ENCODE measurements at regions not wholly inside any gene's neighbourhood (a gene's known extent, or its start where the extent isn't known, plus 50 kb on each side); places are given as distances from the start of the nearest gene placed in this dataset.

- Mint-ChIP-seq H3K9me3 (no peaks in the 10 kb centered on the region), H3K4me1 (peaks cover 3% of the 10 kb centered on the region), H3K4me3 (no peak overlapping the region), H3K27me3 (peaks cover 2% of the 10 kb centered on the region), H3K36me3 (no peaks in the 10 kb centered on the region), H3K27ac (no peak overlapping the region)
Measured at GRCh38 chr12:67457778-67458665, 188.9 kb downstream of the CAND1 start.

GRCh38 chr12:67459173-67459572 lies 189.4 kb upstream of the DYRK2 start:
- Mint-ChIP-seq H3K27me3 (peaks cover 2% of the 10 kb centered on the region), H3K4me3 (no peak overlapping the region), H3K9me3 (no peaks in the 10 kb centered on the region), H3K27ac (no peak overlapping the region), H3K4me1 (no peaks in the 10 kb centered on the region), H3K36me3 (no peaks in the 10 kb centered on the region)

GRCh38 chr12:67459578-67459977 lies 189.0 kb upstream of the DYRK2 start:
- H3K36me3 Mint-ChIP-seq, result no peaks in the 10 kb centered on the region
- no peak overlapping the region for H3K4me3 Mint-ChIP-seq
- H3K9me3 Mint-ChIP-seq, result no peaks in the 10 kb centered on the region
- no peak overlapping the region for H3K27ac Mint-ChIP-seq
- no peaks in the 10 kb centered on the region for H3K4me1 Mint-ChIP-seq
- H3K27me3 Mint-ChIP-seq, result peaks cover 2% of the 10 kb centered on the region

GRCh38 chr12:67460388-67460787 lies 188.2 kb upstream of the DYRK2 start:
- no peak overlapping the region for H3K27ac Mint-ChIP-seq
- H3K4me3 Mint-ChIP-seq, result no peak overlapping the region
- H3K9me3 Mint-ChIP-seq, result no peaks in the 10 kb centered on the region

GRCh38 chr12:67468549-67469245 lies 179.8 kb upstream of the DYRK2 start:
- Mint-ChIP-seq H3K27ac (no peak overlapping the region), H3K4me1 (no peaks in the 10 kb centered on the region), H3K27me3 (no peaks in the 10 kb centered on the region), H3K4me3 (no peak overlapping the region), H3K9me3 (peaks cover 15% of the 10 kb centered on the region), H3K36me3 (peaks cover 10% of the 10 kb centered on the region)

More at GRCh38 chr12:67460388-67460787, 188.2 kb upstream of the DYRK2 start:
- Mint-ChIP-seq H3K27me3 (peaks cover 2% of the 10 kb centered on the region), H3K36me3 (no peaks in the 10 kb centered on the region), H3K4me1 (no peaks in the 10 kb centered on the region)

- H3K27ac Mint-ChIP-seq, result no peak overlapping the region
- peaks cover 15% of the 10 kb centered on the region for H3K9me3 Mint-ChIP-seq
- no peaks in the 10 kb centered on the region for H3K27me3 Mint-ChIP-seq
- H3K36me3 Mint-ChIP-seq, result peaks cover 10% of the 10 kb centered on the region
- H3K4me3 Mint-ChIP-seq, result no peak overlapping the region
- H3K4me1 Mint-ChIP-seq, result no peaks in the 10 kb centered on the region
Measured at GRCh38 chr12:67469666-67470065, 178.9 kb upstream of the DYRK2 start.

- Mint-ChIP-seq H3K4me1 (peaks cover 8% of the 10 kb centered on the region), H3K36me3 (peaks cover 5% of the 10 kb centered on the region), H3K4me3 (no peak overlapping the region), H3K9me3 (peaks cover 8% of the 10 kb centered on the region), H3K27ac (no peak overlapping the region), H3K27me3 (no peaks in the 10 kb centered on the region)
Measured at GRCh38 chr12:67471810-67472209, 176.7 kb upstream of the DYRK2 start.

- Mint-ChIP-seq H3K36me3 (peaks cover 1% of the 10 kb centered on the region), H3K27me3 (no peaks in the 10 kb centered on the region), H3K4me1 (peaks cover 8% of the 10 kb centered on the region), H3K9me3 (peaks cover under 1% of the 10 kb centered on the region), H3K27ac (no peak overlapping the region), H3K4me3 (no peak overlapping the region)
Measured at GRCh38 chr12:67472539-67472938, 176.0 kb upstream of the DYRK2 start.

- no peaks in the 10 kb centered on the region for H3K9me3 Mint-ChIP-seq
- no peaks in the 10 kb centered on the region for H3K36me3 Mint-ChIP-seq
- no peaks in the 10 kb centered on the region for H3K27me3 Mint-ChIP-seq
Measured at GRCh38 chr12:67474934-67475620, 173.5 kb upstream of the DYRK2 start.

GRCh38 chr12:67475725-67476124 lies 172.8 kb upstream of the DYRK2 start:
- H3K27ac Mint-ChIP-seq, result no peak overlapping the region
- no peaks in the 10 kb centered on the region for H3K27me3 Mint-ChIP-seq
- H3K36me3 Mint-ChIP-seq, result no peaks in the 10 kb centered on the region
- H3K4me3 Mint-ChIP-seq, result no peak overlapping the region
- peaks cover 8% of the 10 kb centered on the region for H3K4me1 Mint-ChIP-seq
- H3K9me3 Mint-ChIP-seq, result no peaks in the 10 kb centered on the region

More at GRCh38 chr12:67474934-67475620, 173.5 kb upstream of the DYRK2 start:
- no peak overlapping the region for H3K27ac Mint-ChIP-seq
- H3K4me1 Mint-ChIP-seq, result peaks cover 8% of the 10 kb centered on the region
- H3K4me3 Mint-ChIP-seq, result no peak overlapping the region

- H3K27ac Mint-ChIP-seq, result no peak overlapping the region
- no peaks in the 10 kb centered on the region for H3K27me3 Mint-ChIP-seq
- H3K4me1 Mint-ChIP-seq, result peaks cover 15% of the 10 kb centered on the region
Measured at GRCh38 chr12:67477681-67478265, 170.8 kb upstream of the DYRK2 start.

GRCh38 chr12:67482751-67483661 lies 165.5 kb upstream of the DYRK2 start:
- peak overlapping the region; percentile 26 for H3K27ac Mint-ChIP-seq
- peaks cover 2% of the 10 kb centered on the region for H3K36me3 Mint-ChIP-seq
- H3K9me3 Mint-ChIP-seq, result no peaks in the 10 kb centered on the region
- peaks cover 42% of the 10 kb centered on the region for H3K4me1 Mint-ChIP-seq
- H3K27me3 Mint-ChIP-seq, result no peaks in the 10 kb centered on the region
- H3K4me3 Mint-ChIP-seq, result no peak overlapping the region

More at GRCh38 chr12:67477681-67478265, 170.8 kb upstream of the DYRK2 start:
- Mint-ChIP-seq H3K36me3 (no peaks in the 10 kb centered on the region), H3K4me3 (no peak overlapping the region), H3K9me3 (no peaks in the 10 kb centered on the region)

GRCh38 chr12:67483871-67484554 lies 164.5 kb upstream of the DYRK2 start:
- Mint-ChIP-seq H3K36me3 (peaks cover 2% of the 10 kb centered on the region), H3K27ac (no peak overlapping the region), H3K4me1 (peaks cover 42% of the 10 kb centered on the region), H3K4me3 (no peak overlapping the region), H3K9me3 (peaks cover under 1% of the 10 kb centered on the region), H3K27me3 (no peaks in the 10 kb centered on the region)

GRCh38 chr12:67484791-67485480 lies 163.6 kb upstream of the DYRK2 start:
- Mint-ChIP-seq H3K27me3 (no peaks in the 10 kb centered on the region), H3K36me3 (peaks cover 8% of the 10 kb centered on the region), H3K27ac (peak overlapping the region; percentile 6), H3K4me1 (peaks cover 42% of the 10 kb centered on the region), H3K4me3 (no peak overlapping the region), H3K9me3 (peaks cover 7% of the 10 kb centered on the region)

All from activated naive CD4-positive, alpha-beta T cell treated with anti-CD3 and anti-CD28 coated beads, Interleukin-2, amount 50 U/mL, for 24 hours (primary cell).